ENCODE measurements at regions not wholly inside any gene's neighbourhood (a gene's known extent, or its start where the extent isn't known, plus 50 kb on each side); places are given as distances from the start of the nearest gene placed in this dataset.

GRCh38 chr7:130951303-130951975 is 217.4 kb upstream of the KLF14 start:
- no peaks in the 10 kb centered on the region for H3K79me2 ChIP-seq (ENCODE audit: insufficient read depth, low read length)
- H3K4me1 ChIP-seq (ENCODE audit: control insufficient read depth in 1 of 2, insufficient read depth in 2 of 2, low read length in 2 of 2): peaks cover under 1 to 3% of the 10 kb centered on the region in 2 donors
- no peak overlapping the region for H3K4me3 Mint-ChIP-seq
- peaks cover 23% of the 10 kb centered on the region for H4K20me1 ChIP-seq (ENCODE audit: insufficient read depth, low read length)
- no peaks in the 10 kb centered on the region for H3K27me3 Mint-ChIP-seq (ENCODE audit: low read depth in 3 of 3)
- H3K4me1 Mint-ChIP-seq: peaks cover 13% of the 10 kb centered on the region
- peaks cover 4 to 11% of the 10 kb centered on the region in 2 donors for H3K36me3 ChIP-seq (replicated peaks in 1 of 2; ENCODE audit: control insufficient read depth in 1 of 2, insufficient read depth in 2 of 2, low read length in 2 of 2)
- H3K4me3 ChIP-seq (replicated peaks in 1 of 3; ENCODE audit: low read depth in 2 of 3, low read length in 3 of 3): no peak overlapping the region
- no peak overlapping the region for H3K9ac ChIP-seq (ENCODE audit: insufficient read depth, low read length, poor library complexity, severe bottlenecking)
- no peaks in the 10 kb centered on the region for H3K9me3 ChIP-seq (replicated peaks in 1 of 2; ENCODE audit: control insufficient read depth in 1 of 2, insufficient read depth in 1 of 2, low read length in 2 of 2)
- intact Hi-C loops (cut with micrococcal nuclease): no loop called here
- H3K9me3 Mint-ChIP-seq: no peaks in the 10 kb centered on the region
- 100% methylated on average over 11 of the region's 14 CpGs for WGBS (ENCODE audit: insufficient coverage)
- TF ChIP-seq CTCF (IDR thresholded peaks at IDR 0.05): no peak
- peaks cover 9 to 37% of the 10 kb centered on the region in 2 donors for H3K36me3 Mint-ChIP-seq
- peak overlapping the region in 1 of 7 donors; percentile 9 for H3K27ac Mint-ChIP-seq
- no peak for DNase-seq
- H3K27ac ChIP-seq (ENCODE audit: low read depth in 1 of 2, low read length in 2 of 2): no peak overlapping the region
- no peak overlapping the region for H2AFZ ChIP-seq (ENCODE audit: insufficient read depth, low read depth, low read length, poor library complexity, severe bottlenecking)
- H3K4me2 ChIP-seq (replicated peaks; ENCODE audit: extremely low read depth, low read length, poor library complexity, severe bottlenecking): no peak overlapping the region
- H3K27me3 ChIP-seq (ENCODE audit: control insufficient read depth in 2 of 2, insufficient read depth in 2 of 2, low read length in 2 of 2): no peaks in the 10 kb centered on the region

GRCh38 chr7:130951976-130952876 is 218.2 kb upstream of the KLF14 start:
- Histone ChIP-seq H3K27ac (ENCODE audit: low read depth in 1 of 2, low read length in 2 of 2) (no peak overlapping the region), H4K20me1 (ENCODE audit: insufficient read depth, low read length) (peaks cover 23% of the 10 kb centered on the region), H3K9me3 (replicated peaks in 1 of 2; ENCODE audit: control insufficient read depth in 1 of 2, insufficient read depth in 1 of 2, low read length in 2 of 2) (no peaks in the 10 kb centered on the region), H3K36me3 (replicated peaks in 1 of 2; ENCODE audit: control insufficient read depth in 1 of 2, insufficient read depth in 2 of 2, low read length in 2 of 2) (peaks cover 4 to 11% of the 10 kb centered on the region in 2 donors), H3K4me2 (replicated peaks; ENCODE audit: extremely low read depth, low read length, poor library complexity, severe bottlenecking) (no peak overlapping the region), H3K79me2 (ENCODE audit: insufficient read depth, low read length) (peaks cover 2% of the 10 kb centered on the region), H3K9ac (ENCODE audit: insufficient read depth, low read length, poor library complexity, severe bottlenecking) (no peak overlapping the region), H3K27me3 (ENCODE audit: control insufficient read depth in 2 of 2, insufficient read depth in 2 of 2, low read length in 2 of 2) (no peaks in the 10 kb centered on the region), H3K4me1 (ENCODE audit: control insufficient read depth in 1 of 2, insufficient read depth in 2 of 2, low read length in 2 of 2) (peaks cover 8 to 11% of the 10 kb centered on the region in 2 donors), H2AFZ (ENCODE audit: insufficient read depth, low read depth, low read length, poor library complexity, severe bottlenecking) (no peak overlapping the region), H3K4me3 (replicated peaks in 1 of 3; ENCODE audit: low read depth in 2 of 3, low read length in 3 of 3) (no peak overlapping the region)
- peaks cover 9 to 41% of the 10 kb centered on the region in 2 donors for H3K36me3 Mint-ChIP-seq
- H3K4me3 Mint-ChIP-seq: no peak overlapping the region
- TF ChIP-seq CTCF (IDR thresholded peaks at IDR 0.05): no peak
- no peak for DNase-seq
- no peaks in the 10 kb centered on the region for H3K9me3 Mint-ChIP-seq
- H3K27ac Mint-ChIP-seq: peak overlapping the region in 1 of 7 donors; percentile 9
- 98% methylated on average over 11 of the region's 16 CpGs for WGBS (ENCODE audit: insufficient coverage)
- H3K4me1 Mint-ChIP-seq: peaks cover 21% of the 10 kb centered on the region
- intact Hi-C loops (cut with micrococcal nuclease): no loop called here
- peaks cover 0 to 1% (median 0%) of the 10 kb centered on the region in 3 donors for H3K27me3 Mint-ChIP-seq (ENCODE audit: low read depth in 3 of 3)

All from CD14-positive monocyte (primary cell).